CD1c-positive myeloid dendritic cell (primary cell): ENCODE measurements at regions not wholly inside any gene's neighbourhood (a gene's known extent, or its start where the extent isn't known, plus 50 kb on each side); places are given as distances from the start of the nearest gene placed in this dataset.
A peak's percentile ranks its signal among the peaks of the same experiment; 100 is the strongest.
"Not testable (repeated sequence)": the region's sequence is repeated elsewhere in the genome, so short reads cannot be mapped to it uniquely, and the experiment has no call there.

Experiments
- DNase-seq: peaks from one replicate; pipeline ENCODE4 v3.0.0-alpha.2; 2016; ENCODE audit errors: extremely low spot score

GRCh38 chr5:101662263-101662662, 633.8 kb downstream of the SLCO4C1 start:
- no peak for DNase-seq

GRCh38 chr5:101658433-101658832, 637.7 kb downstream of the SLCO4C1 start:
- no peak for DNase-seq

GRCh38 chr5:101653996-101654395, 642.1 kb downstream of the SLCO4C1 start:
- no peak for DNase-seq

- no peak for DNase-seq
These were observed 648.2 kb downstream of the SLCO4C1 start for GRCh38 chr5:101647861-101648260.

- no peak for DNase-seq
These were observed 652.3 kb downstream of the SLCO4C1 start for GRCh38 chr5:101643794-101644193.

GRCh38 chr5:101637599-101637998, 658.5 kb downstream of the SLCO4C1 start:
- DNase-seq = no peak

- not testable (repeated sequence) for DNase-seq
These were observed 668.3 kb downstream of the SLCO4C1 start for GRCh38 chr5:101627770-101628169.

GRCh38 chr5:101626572-101626971, 669.5 kb downstream of the SLCO4C1 start:
- DNase-seq = no peak

GRCh38 chr5:101611039-101611438, 685.0 kb downstream of the SLCO4C1 start:
- DNase-seq = no peak

GRCh38 chr5:101608322-101608721, 687.8 kb downstream of the SLCO4C1 start:
- DNase-seq = no peak

- no peak for DNase-seq
These were observed 690.4 kb downstream of the SLCO4C1 start for GRCh38 chr5:101605700-101606099.

- DNase-seq = no peak
These were observed 695.5 kb downstream of the SLCO4C1 start for GRCh38 chr5:101600614-101601013.

GRCh38 chr5:101590384-101590783, 687.3 kb upstream of the ST8SIA4 start:
- no peak for DNase-seq

- no peak for DNase-seq
These were observed 682.3 kb upstream of the ST8SIA4 start for GRCh38 chr5:101585366-101585765.

GRCh38 chr5:101580591-101580990, 677.5 kb upstream of the ST8SIA4 start:
- no peak for DNase-seq

- no peak for DNase-seq
These were observed 670.9 kb upstream of the ST8SIA4 start for GRCh38 chr5:101574017-101574416.

GRCh38 chr5:101561018-101561417, 657.9 kb upstream of the ST8SIA4 start:
- DNase-seq = no peak

GRCh38 chr5:101543780-101544179, 640.7 kb upstream of the ST8SIA4 start:
- DNase-seq = no peak

GRCh38 chr5:101539315-101539714, 636.2 kb upstream of the ST8SIA4 start:
- no peak for DNase-seq

GRCh38 chr5:101535626-101536025, 632.5 kb upstream of the ST8SIA4 start:
- DNase-seq = no peak

GRCh38 chr5:101534491-101535110, 631.5 kb upstream of the ST8SIA4 start:
- no peak for DNase-seq

- DNase-seq = no peak
These were observed 629.3 kb upstream of the ST8SIA4 start for GRCh38 chr5:101532430-101532829.

- DNase-seq = peak; percentile 84
These were observed 627.9 kb upstream of the ST8SIA4 start for GRCh38 chr5:101531026-101531425.

GRCh38 chr5:101529094-101529493, 626.0 kb upstream of the ST8SIA4 start:
- not testable (repeated sequence) for DNase-seq
